Caco-2 (cell line): ENCODE measurements at regions not wholly inside any gene's neighbourhood (a gene's known extent, or its start where the extent isn't known, plus 50 kb on each side); places are given as distances from the start of the nearest gene placed in this dataset.
"Not testable (repeated sequence)": the region's sequence is repeated elsewhere in the genome, so short reads cannot be mapped to it uniquely, and the experiment has no call there.

Source experiments
- BruUV-seq: library from RNA; stranded (reverse); fragments of 400-500 nt; replicated peaks from 2 replicates; lab custom pipeline; 2021; lab: Mats Ljungman, UMichigan
- CTCF ChIA-PET: fragments of 300-600 bp; sonication (Branson Sonifier 250); formaldehyde crosslinking; loops from one replicate; lab custom pipeline; 2022; ENCODE audit warnings: antibody characterized with exemption; lab: Charles Lee
- POLR2A ChIA-PET: fragments of 300-600 bp; sonication (Branson Sonifier 250); formaldehyde crosslinking; loops from one replicate; lab custom pipeline; 2022; ENCODE audit warnings: antibody characterized with exemption; lab: Charles Lee
- DNase-seq, 2 experiments: peaks; one replicate each; pipeline versions ENCODE4 v3.0.0 to v3.0.0-alpha.2; 2020 to 2022
- H3K27me3 ChIP-seq: replicated peaks from 2 replicates; pipeline ENCODE4 v1.6.0; 2011; ENCODE audit warnings: low read length; ENCODE audit not compliant: control insufficient read depth, insufficient read depth
- H3K36me3 ChIP-seq: 2 replicates; pipeline ENCODE4 v1.5.1; 2011; ENCODE audit warnings: low read length; ENCODE audit not compliant: control insufficient read depth, insufficient read depth
- H3K4me1 ChIP-seq: fragments of 250-450 bp; sonication (Bioruptor Pico); 2 replicates; pipeline ENCODE4 v1.5.1; 2020; ENCODE audit warnings: mild to moderate bottlenecking
- H3K4me3 ChIP-seq: 2 replicates; pipeline ENCODE4 v1.5.1; 2011; ENCODE audit warnings: low read depth, mild to moderate bottlenecking, control low read depth, low read length
- H3K9me3 ChIP-seq: fragments of 250-450 bp; sonication (Bioruptor Pico); 2 replicates; pipeline ENCODE4 v1.5.1; 2020; ENCODE audit warnings: mild to moderate bottlenecking, moderate library complexity
- H3K27ac Mint-ChIP-seq: one replicate; pipeline ENCODE4 v1.8.0; 2022; ENCODE audit warnings: mixed read lengths; ENCODE audit not compliant: unreplicated experiment
- H3K27me3 Mint-ChIP-seq: one replicate; pipeline ENCODE4 v1.8.0; 2022; ENCODE audit warnings: mixed read lengths; ENCODE audit not compliant: insufficient read depth, unreplicated experiment
- H3K36me3 Mint-ChIP-seq: one replicate; pipeline ENCODE4 v1.8.0; 2022; ENCODE audit warnings: mild to moderate bottlenecking, mixed read lengths; ENCODE audit not compliant: insufficient read depth, unreplicated experiment
- H3K4me1 Mint-ChIP-seq: one replicate; pipeline ENCODE4 v1.8.0; 2022; ENCODE audit warnings: low read depth, mixed read lengths; ENCODE audit not compliant: unreplicated experiment
- H3K4me3 Mint-ChIP-seq: one replicate; pipeline ENCODE4 v1.8.0; 2022; ENCODE audit warnings: mild to moderate bottlenecking, moderate library complexity, mixed read lengths; ENCODE audit not compliant: unreplicated experiment
- H3K9me3 Mint-ChIP-seq: one replicate; pipeline ENCODE4 v1.8.0; 2022; ENCODE audit warnings: mixed read lengths; ENCODE audit not compliant: unreplicated experiment
- intact Hi-C: fragments of 100-400 bp; cut with micrococcal nuclease; formaldehyde crosslinking; loops from one replicate; pipeline ENCODE4 v1.10.0; 2022; ENCODE audit not compliant: unreplicated experiment

DNA sequence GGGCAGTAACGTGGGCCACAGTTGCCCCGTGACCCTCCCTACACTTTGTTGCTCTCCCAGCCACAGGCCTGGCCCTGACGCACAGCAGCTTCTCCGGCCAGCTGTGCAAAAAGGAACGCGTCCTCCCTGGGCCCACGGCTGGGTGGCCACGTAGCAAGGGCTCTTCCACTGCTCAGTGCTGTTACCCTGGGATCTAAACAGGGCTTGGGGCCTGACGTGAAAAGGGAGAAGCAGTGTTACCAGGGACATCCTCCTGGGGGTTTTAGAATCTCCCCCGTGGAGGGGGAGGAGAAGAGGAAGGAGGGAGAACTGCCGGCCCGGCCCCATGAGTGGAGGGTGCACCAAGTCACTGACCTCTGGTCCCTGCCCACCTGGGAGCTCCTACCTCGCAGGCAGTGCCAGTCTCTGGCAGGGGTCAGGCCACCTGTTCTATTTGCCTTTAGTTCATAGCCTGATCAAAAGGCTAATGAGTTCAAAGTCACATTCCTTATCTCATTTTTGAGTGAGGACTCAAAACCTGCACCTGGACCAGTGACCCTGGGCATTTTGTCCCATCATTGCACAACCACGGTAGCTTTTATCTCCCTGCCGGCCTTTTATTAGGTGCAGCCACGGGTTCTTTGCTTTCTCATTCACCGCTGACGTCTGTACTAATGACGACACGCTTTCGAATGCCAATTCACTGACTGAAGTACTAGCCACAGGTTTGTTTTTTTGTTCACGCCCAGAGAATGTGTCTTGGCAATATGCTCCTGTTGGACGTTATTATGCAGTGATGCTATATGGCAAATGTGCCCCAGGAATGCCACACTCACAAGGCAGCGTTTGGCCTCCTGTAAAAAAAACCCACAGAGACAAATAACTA lies 4424.6 kb upstream of the TPTE start:
- H3K4me1 Mint-ChIP-seq, H3K27me3 ChIP-seq, H3K4me3 Mint-ChIP-seq, H3K4me1 ChIP-seq, H3K27ac Mint-ChIP-seq, POLR2A ChIA-PET, H3K9me3 ChIP-seq, H3K27me3 Mint-ChIP-seq, H3K36me3 Mint-ChIP-seq, H3K4me3 ChIP-seq, DNase-seq, CTCF ChIA-PET, H3K9me3 Mint-ChIP-seq, intact Hi-C loops, H3K36me3 ChIP-seq: not testable (repeated sequence)
- TSS peak; percentile 100 for BruUV-seq

DNA sequence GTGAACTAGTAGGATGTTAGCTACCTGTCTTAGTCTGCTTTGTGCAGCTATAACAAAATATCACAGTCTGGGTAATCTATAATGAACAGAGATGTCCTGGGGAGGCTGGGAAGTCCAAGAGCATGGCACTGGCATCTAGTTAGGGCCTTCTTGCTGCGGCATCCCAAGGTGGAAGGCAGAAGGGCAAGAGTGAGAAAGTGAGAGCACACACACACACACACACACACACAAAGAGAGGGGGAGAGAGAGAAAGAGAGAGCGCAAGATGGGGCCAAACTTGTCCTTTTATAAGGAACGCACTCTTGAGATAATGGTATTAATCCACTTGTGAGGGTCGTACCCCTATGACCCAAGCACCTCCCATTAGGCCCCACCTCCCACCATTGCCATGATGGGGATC lies 4423.6 kb upstream of the TPTE start:
- DNase-seq, H3K4me3 Mint-ChIP-seq, H3K9me3 Mint-ChIP-seq, H3K4me3 ChIP-seq, H3K27ac Mint-ChIP-seq, H3K36me3 Mint-ChIP-seq, intact Hi-C loops, H3K9me3 ChIP-seq, BruUV-seq, H3K4me1 ChIP-seq, CTCF ChIA-PET, H3K36me3 ChIP-seq, H3K27me3 ChIP-seq, H3K4me1 Mint-ChIP-seq, POLR2A ChIA-PET, H3K27me3 Mint-ChIP-seq: not testable (repeated sequence)

DNA sequence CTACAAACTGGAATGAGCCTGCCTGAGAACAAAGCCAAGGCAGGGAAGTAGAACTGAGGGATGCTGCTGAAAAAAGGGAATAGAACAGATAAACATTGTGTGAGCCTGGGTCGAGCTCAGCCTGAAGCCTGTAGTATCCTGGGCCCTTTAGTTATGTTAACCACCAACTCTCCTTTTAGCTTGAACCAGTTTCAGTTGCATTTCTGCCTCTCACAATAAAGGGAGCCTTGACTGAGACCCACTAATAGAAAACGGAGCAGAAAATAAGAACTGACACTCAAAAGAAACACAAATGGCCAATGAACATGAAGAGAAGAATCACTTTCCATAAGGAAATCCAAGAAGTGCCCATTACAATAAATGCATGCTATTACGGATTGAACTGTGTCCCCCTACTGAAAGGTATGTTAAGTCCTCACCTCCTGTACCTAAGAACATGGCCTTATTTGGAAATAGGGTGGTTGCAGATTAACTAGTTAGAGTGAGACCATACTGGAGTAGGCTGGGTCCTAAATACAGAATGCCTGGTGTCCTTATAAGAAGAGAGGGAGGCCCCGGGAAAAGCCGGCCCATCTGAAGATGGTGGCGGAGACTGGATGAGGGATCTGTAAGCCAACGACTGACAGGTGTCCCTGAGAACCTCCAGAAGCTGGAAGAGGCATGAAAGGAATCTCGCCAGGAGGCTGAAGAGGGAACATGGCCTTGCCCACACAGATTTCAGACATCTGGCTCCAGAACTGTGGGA lies 4423.0 kb upstream of the TPTE start:
- POLR2A ChIA-PET, H3K4me3 ChIP-seq, intact Hi-C loops, H3K4me1 ChIP-seq, DNase-seq, H3K9me3 ChIP-seq, CTCF ChIA-PET, H3K36me3 Mint-ChIP-seq, H3K9me3 Mint-ChIP-seq, BruUV-seq, H3K4me1 Mint-ChIP-seq, H3K27ac Mint-ChIP-seq, H3K27me3 ChIP-seq, H3K4me3 Mint-ChIP-seq, H3K36me3 ChIP-seq, H3K27me3 Mint-ChIP-seq: not testable (repeated sequence)

- H3K27ac Mint-ChIP-seq, H3K4me3 ChIP-seq, BruUV-seq, POLR2A ChIA-PET, DNase-seq, H3K4me1 ChIP-seq, CTCF ChIA-PET, H3K4me1 Mint-ChIP-seq, H3K9me3 ChIP-seq, H3K27me3 Mint-ChIP-seq, H3K36me3 Mint-ChIP-seq, H3K27me3 ChIP-seq, H3K36me3 ChIP-seq, intact Hi-C loops, H3K4me3 Mint-ChIP-seq, H3K9me3 Mint-ChIP-seq: not testable (repeated sequence)
These were observed 4419.8 kb upstream of the TPTE start for GRCh38 chr21:6101588-6101987.

GRCh38 chr21:6104546-6104945 lies 4416.8 kb upstream of the TPTE start:
- BruUV-seq, H3K4me1 ChIP-seq, DNase-seq, H3K4me3 ChIP-seq, H3K4me3 Mint-ChIP-seq, H3K9me3 ChIP-seq, H3K36me3 ChIP-seq, POLR2A ChIA-PET, H3K36me3 Mint-ChIP-seq, H3K27me3 Mint-ChIP-seq, H3K4me1 Mint-ChIP-seq, intact Hi-C loops, H3K27ac Mint-ChIP-seq, H3K9me3 Mint-ChIP-seq, CTCF ChIA-PET, H3K27me3 ChIP-seq: not testable (repeated sequence)

DNA sequence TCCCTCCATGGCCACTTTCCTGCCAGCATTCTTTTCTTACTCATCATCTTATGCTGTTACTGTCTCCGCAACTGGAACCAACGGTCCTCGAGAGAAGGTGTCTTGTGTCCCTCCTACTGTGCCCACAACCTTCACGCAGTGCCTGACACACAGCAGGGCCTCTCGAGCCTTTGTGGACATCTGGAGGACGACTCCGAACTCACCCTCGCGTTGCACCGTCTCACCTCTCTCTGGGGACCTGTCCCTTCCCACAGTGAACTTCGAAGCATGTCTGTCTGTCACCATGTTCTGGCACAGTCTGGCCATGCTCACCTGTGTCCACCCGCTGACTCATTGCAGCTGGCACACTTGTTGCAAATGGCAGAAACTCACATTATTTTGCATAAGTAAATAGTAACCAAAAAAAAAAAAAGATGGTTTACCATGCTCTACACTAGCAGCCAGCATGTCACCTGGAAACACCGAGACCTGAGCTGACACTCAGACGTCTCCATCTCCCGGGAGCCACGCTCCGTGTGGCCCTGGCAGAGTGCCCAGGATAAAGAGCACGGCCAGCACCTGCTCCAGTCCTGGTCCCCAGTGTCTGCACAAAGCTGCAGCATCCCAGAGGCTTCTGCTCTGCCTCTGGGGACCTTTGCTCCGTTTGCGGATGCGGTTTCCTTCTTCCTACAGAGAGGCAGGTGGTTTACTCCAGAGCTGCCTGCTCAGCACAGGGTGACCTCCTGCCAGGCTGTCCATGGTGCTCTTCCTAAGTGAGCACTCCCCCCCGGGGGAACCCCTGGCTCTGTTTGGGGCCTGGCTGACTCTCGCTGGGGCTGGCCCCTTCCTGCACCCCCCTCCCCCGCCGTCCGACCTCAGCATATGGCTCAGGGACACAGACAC lies 4414.5 kb upstream of the TPTE start:
- H3K36me3 ChIP-seq, H3K4me1 ChIP-seq, CTCF ChIA-PET, DNase-seq, H3K36me3 Mint-ChIP-seq, intact Hi-C loops, H3K27me3 Mint-ChIP-seq, H3K27ac Mint-ChIP-seq, H3K27me3 ChIP-seq, BruUV-seq, H3K9me3 ChIP-seq, H3K4me3 ChIP-seq, H3K4me3 Mint-ChIP-seq, H3K4me1 Mint-ChIP-seq, H3K9me3 Mint-ChIP-seq, POLR2A ChIA-PET: not testable (repeated sequence)
